Superior temporal gyrus (tissue), 1 donor: ENCODE measurements at regions not wholly inside any gene's neighbourhood (a gene's known extent, or its start where the extent isn't known, plus 50 kb on each side); places are given as distances from the start of the nearest gene placed in this dataset.
"Not testable (repeated sequence)": the region's sequence is repeated elsewhere in the genome, so short reads cannot be mapped to it uniquely, and the experiment has no call there.

Source experiments
- DNase-seq: peaks from one replicate; pipeline ENCODE4 v3.0.0-alpha.2; 2016; ENCODE audit errors: extremely low spot score

GRCh38 chr7:15143936-15144335 lies 241.4 kb upstream of the DGKB start:
- DNase-seq = no peak

GRCh38 chr7:15143121-15143520 lies 240.6 kb upstream of the DGKB start:
- no peak for DNase-seq

- no peak for DNase-seq
Observed at GRCh38 chr7:15140431-15140830, 237.9 kb upstream of the DGKB start.

- DNase-seq = no peak
Observed at GRCh38 chr7:15131661-15132060, 229.1 kb upstream of the DGKB start.

- no peak for DNase-seq
Observed at GRCh38 chr7:15130666-15131541, 228.4 kb upstream of the DGKB start.

- no peak for DNase-seq
Observed at GRCh38 chr7:15128716-15129115, 226.2 kb upstream of the DGKB start.

GRCh38 chr7:15126653-15127052 lies 224.1 kb upstream of the DGKB start:
- not testable (repeated sequence) for DNase-seq

- DNase-seq = no peak
Observed at GRCh38 chr7:15123901-15124300, 221.3 kb upstream of the DGKB start.

- DNase-seq = no peak
Observed at GRCh38 chr7:15113752-15114151, 211.2 kb upstream of the DGKB start.

- DNase-seq = no peak
Observed at GRCh38 chr7:15105711-15106110, 203.2 kb upstream of the DGKB start.

GRCh38 chr7:15104411-15105092 lies 202.0 kb upstream of the DGKB start:
- no peak for DNase-seq

- no peak for DNase-seq
Observed at GRCh38 chr7:15099074-15099473, 196.5 kb upstream of the DGKB start.

GRCh38 chr7:15096853-15097252 lies 194.3 kb upstream of the DGKB start:
- DNase-seq = no peak

GRCh38 chr7:15094989-15095388 lies 192.4 kb upstream of the DGKB start:
- DNase-seq = no peak

GRCh38 chr7:15087771-15088170 lies 185.2 kb upstream of the DGKB start:
- DNase-seq = no peak

- no peak for DNase-seq
Observed at GRCh38 chr7:15086862-15087261, 184.3 kb upstream of the DGKB start.

- no peak for DNase-seq
Observed at GRCh38 chr7:15086131-15086611, 183.6 kb upstream of the DGKB start.

GRCh38 chr7:15085366-15085765 lies 182.8 kb upstream of the DGKB start:
- no peak for DNase-seq

GRCh38 chr7:15084368-15084767 lies 181.8 kb upstream of the DGKB start:
- no peak for DNase-seq

GRCh38 chr7:15081891-15082290 lies 179.3 kb upstream of the DGKB start:
- DNase-seq = no peak

- no peak for DNase-seq
Observed at GRCh38 chr7:15073301-15073700, 170.8 kb upstream of the DGKB start.

GRCh38 chr7:15068324-15068723 lies 165.8 kb upstream of the DGKB start:
- DNase-seq = no peak

- no peak for DNase-seq
Observed at GRCh38 chr7:15057272-15057671, 154.7 kb upstream of the DGKB start.
